HUES6 (cell line): ENCODE measurements at regions not wholly inside any gene's neighbourhood (a gene's known extent, or its start where the extent isn't known, plus 50 kb on each side); places are given as distances from the start of the nearest gene placed in this dataset.

Source experiments
- H3K27ac ChIP-seq: 2 replicates; pipeline ENCODE4 v1.7.0; 2013; ENCODE audit warnings: low read depth, mild to moderate bottlenecking, low read length, inconsistent platforms
- H3K27me3 ChIP-seq: 2 replicates; pipeline ENCODE4 v1.6.1; 2013; ENCODE audit warnings: low read length; ENCODE audit not compliant: control insufficient read depth, insufficient read depth
- H3K36me3 ChIP-seq: 2 replicates; pipeline ENCODE4 v1.6.1; 2013; ENCODE audit warnings: low read length; ENCODE audit not compliant: control insufficient read depth, insufficient read depth
- H3K4me1 ChIP-seq: 2 replicates; pipeline ENCODE4 v1.6.1; 2013; ENCODE audit warnings: low read length; ENCODE audit not compliant: control insufficient read depth, insufficient read depth
- H3K4me3 ChIP-seq: 2 replicates; pipeline ENCODE4 v1.5.1; 2013; ENCODE audit warnings: low read depth, low read length
- H3K9ac ChIP-seq: one replicate; pipeline ENCODE4 v1.6.1; 2013; ENCODE audit warnings: mild to moderate bottlenecking, low read length
- H3K9me3 ChIP-seq: 2 replicates; pipeline ENCODE4 v1.6.1; 2013; ENCODE audit warnings: low read depth, low read length; ENCODE audit not compliant: control insufficient read depth, insufficient read depth

- no peak overlapping the region for H3K4me3 ChIP-seq
- no peaks in the 10 kb centered on the region for H3K9me3 ChIP-seq
- no peaks in the 10 kb centered on the region for H3K4me1 ChIP-seq
- H3K27me3 ChIP-seq: no peaks in the 10 kb centered on the region
- no peaks in the 10 kb centered on the region for H3K36me3 ChIP-seq
- H3K9ac ChIP-seq: no peak overlapping the region
- H3K27ac ChIP-seq: no peak overlapping the region
Measured at GRCh38 chr1:221921936-221922335, 180.0 kb upstream of the DUSP10 start.

DNA sequence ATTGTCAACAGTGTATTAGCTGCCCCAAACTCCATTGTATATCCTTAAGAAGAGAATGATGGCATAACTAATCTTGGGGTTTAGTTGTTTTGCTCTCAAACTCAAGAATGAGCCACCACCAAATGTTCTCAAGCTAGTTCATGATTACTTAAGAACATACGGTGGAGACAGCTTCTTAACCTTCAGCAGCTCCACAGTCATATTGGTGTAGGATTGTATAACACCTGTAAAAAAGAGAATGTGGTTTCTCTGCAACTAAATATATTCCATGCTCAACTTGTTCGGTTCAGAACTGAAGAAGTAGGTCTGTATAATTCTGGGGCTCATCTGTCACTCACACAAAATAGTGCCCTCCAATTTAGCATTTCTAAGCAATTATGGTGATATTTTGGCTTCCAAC, 177.9 kb upstream of the DUSP10 start:
- H3K4me3 ChIP-seq: no peak overlapping the region
- no peaks in the 10 kb centered on the region for H3K36me3 ChIP-seq
- no peak overlapping the region for H3K9ac ChIP-seq
- H3K27ac ChIP-seq: no peak overlapping the region
- no peaks in the 10 kb centered on the region for H3K4me1 ChIP-seq
- no peaks in the 10 kb centered on the region for H3K27me3 ChIP-seq
- H3K9me3 ChIP-seq: no peaks in the 10 kb centered on the region

DNA sequence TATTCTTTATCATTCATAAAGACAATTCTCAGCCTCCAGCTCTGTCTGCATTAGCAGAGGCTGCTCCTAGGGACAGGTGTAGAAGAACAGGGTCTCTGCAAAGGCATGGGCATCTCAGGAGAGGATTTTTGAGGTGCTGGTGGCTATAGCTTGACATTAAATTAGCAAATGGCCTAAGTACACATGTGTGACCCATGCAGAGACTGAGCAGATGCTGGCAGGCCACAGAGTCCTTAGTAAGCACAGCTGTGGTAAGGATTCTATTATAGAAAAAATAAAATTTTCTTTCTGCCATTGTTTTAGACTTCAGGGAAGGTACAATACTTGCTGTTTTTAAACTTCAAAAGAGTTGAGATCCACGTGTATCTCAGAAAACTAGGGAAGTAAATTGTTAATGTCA, 177.5 kb upstream of the DUSP10 start:
- Histone ChIP-seq H3K4me1 (no peaks in the 10 kb centered on the region), H3K9me3 (no peaks in the 10 kb centered on the region), H3K27me3 (no peaks in the 10 kb centered on the region), H3K36me3 (no peaks in the 10 kb centered on the region), H3K9ac (no peak overlapping the region), H3K4me3 (no peak overlapping the region), H3K27ac (no peak overlapping the region)

DNA sequence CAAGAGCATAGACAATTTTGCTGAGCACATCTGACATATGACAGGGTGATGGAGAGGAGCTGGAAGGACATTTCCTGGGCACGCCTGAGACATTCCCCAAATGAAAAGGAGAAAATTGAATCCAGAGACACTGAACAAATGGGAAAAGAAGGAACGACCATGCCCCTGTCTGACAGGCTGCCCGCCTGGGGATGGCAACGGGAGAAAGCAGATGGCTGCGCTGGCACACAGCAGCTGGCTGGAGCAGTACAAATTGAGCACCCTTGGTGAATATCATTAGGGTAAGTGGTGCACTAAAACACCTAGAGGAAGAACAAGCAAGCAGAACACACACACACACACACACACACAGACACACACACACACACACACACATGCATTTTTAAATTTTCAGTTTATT, 174.3 kb upstream of the DUSP10 start:
- Histone ChIP-seq H3K9ac (no peak overlapping the region), H3K27me3 (no peaks in the 10 kb centered on the region), H3K27ac (no peak overlapping the region), H3K36me3 (no peaks in the 10 kb centered on the region), H3K9me3 (no peaks in the 10 kb centered on the region), H3K4me1 (no peaks in the 10 kb centered on the region), H3K4me3 (no peak overlapping the region)

DNA sequence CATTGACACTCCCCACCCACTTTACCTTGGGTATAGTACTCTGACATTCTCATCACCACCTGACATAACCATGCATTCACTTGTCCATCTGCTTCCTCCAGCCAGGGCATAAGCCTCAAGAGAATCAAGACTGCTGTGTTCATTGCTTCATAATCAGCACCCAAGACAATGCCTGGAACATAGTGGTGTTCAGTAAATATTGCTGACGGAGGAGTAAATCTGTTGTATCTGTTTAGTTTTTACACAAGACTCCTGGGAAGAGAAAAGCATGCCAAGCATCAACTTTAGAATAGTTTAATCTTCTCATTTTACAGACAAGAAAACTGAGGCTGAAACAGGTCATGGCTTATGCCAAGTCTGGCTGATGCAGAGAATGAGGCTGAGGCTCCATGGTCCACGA, 173.9 kb upstream of the DUSP10 start:
- Histone ChIP-seq H3K27ac (no peak overlapping the region), H3K36me3 (no peaks in the 10 kb centered on the region), H3K4me1 (no peaks in the 10 kb centered on the region), H3K9me3 (no peaks in the 10 kb centered on the region), H3K4me3 (no peak overlapping the region), H3K9ac (no peak overlapping the region), H3K27me3 (no peaks in the 10 kb centered on the region)

DNA sequence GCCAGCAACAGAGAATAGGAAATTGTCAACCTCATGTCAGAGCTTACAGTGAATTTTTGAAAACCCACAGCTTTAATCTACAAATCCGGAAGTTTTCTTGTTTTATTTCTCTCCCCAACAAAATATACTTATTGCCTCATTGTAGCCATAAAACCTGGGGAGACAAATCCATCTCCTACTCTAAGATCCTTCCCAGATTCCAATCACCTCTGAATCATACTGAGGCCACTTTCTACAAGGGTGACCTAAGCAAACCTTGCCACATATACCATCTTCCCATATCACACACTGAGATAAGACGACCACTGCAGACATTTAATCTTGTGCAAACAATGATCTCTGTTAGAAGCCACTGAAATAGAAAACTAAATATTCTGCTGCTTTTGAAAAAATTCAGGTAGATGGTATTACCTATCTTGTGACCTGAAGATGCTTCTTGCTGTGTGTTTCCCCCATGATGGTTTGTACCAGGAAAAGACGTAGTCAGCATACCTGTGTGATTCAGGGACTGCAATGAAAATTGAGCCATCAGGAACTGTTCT, 171.5 kb upstream of the DUSP10 start:
- H3K36me3 ChIP-seq: no peaks in the 10 kb centered on the region
- H3K4me1 ChIP-seq: no peaks in the 10 kb centered on the region
- H3K27ac ChIP-seq: no peak overlapping the region
- no peaks in the 10 kb centered on the region for H3K27me3 ChIP-seq
- no peak overlapping the region for H3K9ac ChIP-seq
- no peaks in the 10 kb centered on the region for H3K9me3 ChIP-seq
- H3K4me3 ChIP-seq: no peak overlapping the region

DNA sequence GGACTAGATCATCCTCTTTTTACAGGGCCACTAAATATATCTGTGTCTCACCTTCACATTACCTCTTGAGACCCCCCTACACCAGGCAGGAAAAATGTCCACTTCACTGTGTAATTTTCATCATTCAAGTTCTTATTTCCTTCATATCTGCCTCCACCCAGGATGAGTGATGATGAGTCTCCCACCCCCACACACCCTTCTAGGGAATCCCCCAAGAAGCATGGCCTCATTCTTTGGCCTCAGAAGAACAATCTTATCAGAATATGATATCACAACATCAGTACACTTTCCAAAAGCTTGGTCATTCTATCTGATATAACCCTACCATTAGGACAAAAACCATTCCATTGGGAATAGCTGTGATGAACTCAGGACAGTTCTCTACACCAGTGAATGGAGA, 170.3 kb upstream of the DUSP10 start:
- Histone ChIP-seq H3K27me3 (no peaks in the 10 kb centered on the region), H3K27ac (no peak overlapping the region), H3K9me3 (no peaks in the 10 kb centered on the region), H3K9ac (no peak overlapping the region), H3K4me3 (no peak overlapping the region), H3K36me3 (no peaks in the 10 kb centered on the region), H3K4me1 (no peaks in the 10 kb centered on the region)

DNA sequence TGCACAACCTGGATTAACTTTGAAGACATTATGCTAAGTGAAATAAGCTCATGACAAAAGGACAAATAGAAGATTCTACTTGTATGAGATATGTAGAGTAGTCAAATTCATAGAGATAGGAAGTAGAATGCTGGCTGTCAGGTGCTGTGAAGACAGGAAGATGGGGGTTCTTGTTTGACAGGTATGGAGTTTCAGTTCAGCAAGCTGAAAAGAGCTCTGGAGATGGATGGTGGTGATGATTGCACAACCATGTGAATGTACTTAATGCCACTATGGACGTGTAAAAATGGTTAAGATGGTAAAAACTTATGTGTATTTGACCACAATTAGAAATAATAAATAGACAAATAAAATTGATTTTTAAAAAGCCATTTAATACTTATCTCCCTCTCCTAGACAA, 169.8 kb upstream of the DUSP10 start:
- Histone ChIP-seq H3K9me3 (no peaks in the 10 kb centered on the region), H3K36me3 (no peaks in the 10 kb centered on the region), H3K4me3 (no peak overlapping the region), H3K27me3 (no peaks in the 10 kb centered on the region), H3K27ac (no peak overlapping the region), H3K9ac (no peak overlapping the region), H3K4me1 (no peaks in the 10 kb centered on the region)

DNA sequence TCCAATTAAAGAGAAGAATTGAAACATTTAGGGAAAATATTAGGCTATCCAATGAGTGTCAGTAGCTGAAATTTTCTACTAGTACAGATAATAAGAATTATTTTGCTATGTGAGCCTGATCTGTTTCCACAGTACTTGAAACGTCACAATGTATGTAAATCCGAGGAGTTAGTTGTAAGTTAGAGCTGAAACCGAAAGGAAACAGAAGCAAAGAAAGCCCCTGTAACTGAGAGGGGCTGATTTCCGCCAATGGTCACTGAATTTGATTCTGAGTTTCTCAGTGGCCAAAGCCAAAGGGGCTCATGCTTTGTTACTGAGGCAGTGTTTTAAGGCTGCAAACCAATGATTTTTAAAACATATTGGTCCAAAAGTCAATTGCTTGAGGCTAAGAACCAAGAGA, 168.3 kb upstream of the DUSP10 start:
- Histone ChIP-seq H3K4me3 (no peak overlapping the region), H3K27ac (no peak overlapping the region), H3K9ac (no peak overlapping the region), H3K4me1 (no peaks in the 10 kb centered on the region), H3K9me3 (no peaks in the 10 kb centered on the region), H3K36me3 (no peaks in the 10 kb centered on the region), H3K27me3 (no peaks in the 10 kb centered on the region)

DNA sequence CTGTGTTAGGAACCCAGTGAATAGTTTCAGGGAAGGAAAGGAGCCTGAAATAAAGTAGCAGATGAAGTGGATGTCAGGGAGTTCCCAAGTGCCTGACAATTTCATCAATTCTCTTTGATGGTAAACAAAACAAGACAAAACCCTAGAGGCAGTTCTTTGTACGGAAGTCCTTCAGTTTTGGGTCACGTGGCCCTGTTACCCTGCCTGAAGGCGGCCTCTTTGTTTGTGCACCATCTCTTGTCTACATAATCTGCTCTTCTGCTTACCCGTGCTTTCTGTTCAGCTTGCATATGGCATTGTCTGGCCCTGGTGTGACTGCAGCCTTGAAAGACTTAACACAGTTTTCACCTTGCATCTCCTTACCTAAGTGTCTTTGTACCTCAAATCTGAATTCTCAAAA, 166.7 kb upstream of the DUSP10 start:
- no peaks in the 10 kb centered on the region for H3K4me1 ChIP-seq
- H3K9ac ChIP-seq: no peak overlapping the region
- no peaks in the 10 kb centered on the region for H3K36me3 ChIP-seq
- no peaks in the 10 kb centered on the region for H3K27me3 ChIP-seq
- H3K27ac ChIP-seq: no peak overlapping the region
- H3K9me3 ChIP-seq: no peaks in the 10 kb centered on the region
- H3K4me3 ChIP-seq: no peak overlapping the region

DNA sequence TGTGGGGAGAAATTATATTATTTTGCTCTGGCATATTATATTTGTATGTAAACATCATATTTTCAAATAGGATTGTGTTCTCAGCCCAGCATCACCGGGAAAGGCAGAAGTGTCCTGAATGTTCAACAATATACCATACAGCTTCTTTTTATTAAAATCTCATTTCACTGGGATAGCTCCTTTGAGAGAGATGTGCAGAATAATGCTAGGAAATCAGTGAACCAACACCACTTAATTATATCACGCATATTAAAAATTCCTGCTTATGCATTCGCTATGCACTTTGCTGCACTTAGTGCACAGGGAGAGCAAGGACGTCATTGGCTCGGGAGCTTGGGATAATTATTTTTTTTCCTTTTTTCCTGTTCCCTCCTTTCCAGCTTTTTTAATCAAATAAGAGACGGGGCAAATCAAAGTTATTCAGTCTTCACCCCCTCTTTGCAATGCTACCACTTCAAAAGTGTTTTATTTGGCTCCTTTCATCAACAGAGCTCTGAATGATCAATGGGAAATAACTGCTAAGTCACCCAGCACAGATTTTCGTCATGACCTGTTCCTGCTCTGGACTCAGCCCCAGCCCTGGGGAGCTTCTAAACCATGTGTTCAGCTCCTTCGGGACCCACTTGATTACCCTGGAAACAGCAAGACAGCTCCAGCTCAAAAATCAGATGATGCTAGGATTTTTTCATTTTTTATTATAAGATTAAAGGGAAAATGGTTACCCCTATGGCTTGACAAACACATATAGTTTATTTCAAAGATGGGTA, 165.5 kb upstream of the DUSP10 start:
- Histone ChIP-seq H3K4me3 (no peak overlapping the region), H3K9me3 (no peaks in the 10 kb centered on the region), H3K27ac (no peak overlapping the region), H3K9ac (no peak overlapping the region), H3K4me1 (no peaks in the 10 kb centered on the region), H3K36me3 (no peaks in the 10 kb centered on the region), H3K27me3 (no peaks in the 10 kb centered on the region)
